Neural cell (in vitro differentiated cells): ENCODE measurements at regions not wholly inside any gene's neighbourhood (a gene's known extent, or its start where the extent isn't known, plus 50 kb on each side); places are given as distances from the start of the nearest gene placed in this dataset.

Source experiments
- CTCF ChIP-seq: fragments of 450-650 bp; IDR thresholded peaks from 2 replicates; pipeline ENCODE4 v1.5.1; 2014; ENCODE audit warnings: antibody characterized with exemption, mild to moderate bottlenecking, moderate library complexity; ENCODE audit not compliant: poor library complexity, severe bottlenecking
- EP300 ChIP-seq: fragments of 450-650 bp; conservative IDR thresholded peaks from 2 replicates; pipeline ENCODE4 v1.6.1; 2014; ENCODE audit warnings: antibody characterized with exemption, mild to moderate bottlenecking, moderate library complexity; ENCODE audit not compliant: poor library complexity, severe bottlenecking
- RAD21 ChIP-seq: fragments of 450-650 bp; conservative IDR thresholded peaks from 2 replicates; pipeline ENCODE4 v1.6.1; 2014; ENCODE audit warnings: antibody characterized with exemption, mild to moderate bottlenecking, moderate library complexity

GRCh38 chr20:39446397-39446796 is 484.3 kb downstream of the DHX35 start:
- TF ChIP-seq EP300: no peak
- no peak for TF ChIP-seq CTCF
- TF ChIP-seq RAD21: no peak
